HT1080 (cell line): ENCODE measurements at regions not wholly inside any gene's neighbourhood (a gene's known extent, or its start where the extent isn't known, plus 50 kb on each side); places are given as distances from the start of the nearest gene placed in this dataset.
"Not testable (repeated sequence)": the region's sequence is repeated elsewhere in the genome, so short reads cannot be mapped to it uniquely, and the experiment has no call there.

Source experiments
- DNase-seq: peaks from one replicate; pipeline ENCODE4 v3.0.0-alpha.2; 2015; ENCODE audit warnings: low read depth

GRCh38 chr6:15956205-15957106, 172.4 kb upstream of the MYLIP start:
- DNase-seq: peak; percentile 20

- DNase-seq: no peak
These were observed 173.4 kb upstream of the MYLIP start for GRCh38 chr6:15955484-15955883.

- DNase-seq: peak; percentile 4
These were observed 175.6 kb upstream of the MYLIP start for GRCh38 chr6:15953152-15953880.

GRCh38 chr6:15952231-15953151, 176.4 kb upstream of the MYLIP start:
- DNase-seq: no peak

GRCh38 chr6:15950962-15951569, 177.8 kb upstream of the MYLIP start:
- no peak for DNase-seq

GRCh38 chr6:15949982-15950381, 178.9 kb upstream of the MYLIP start:
- DNase-seq: no peak

GRCh38 chr6:15948930-15949900, 179.7 kb upstream of the MYLIP start:
- DNase-seq: peak; percentile 74

GRCh38 chr6:15947923-15948322, 181.0 kb upstream of the MYLIP start:
- DNase-seq: no peak

GRCh38 chr6:15947436-15947835, 181.4 kb upstream of the MYLIP start:
- DNase-seq: no peak

GRCh38 chr6:15946701-15947385, 182.0 kb upstream of the MYLIP start:
- DNase-seq: no peak

- DNase-seq: peak; percentile 78
These were observed 183.2 kb upstream of the MYLIP start for GRCh38 chr6:15945593-15946159.

- DNase-seq: no peak
These were observed 185.5 kb upstream of the MYLIP start for GRCh38 chr6:15943423-15943822.

GRCh38 chr6:15941168-15941567, 187.7 kb upstream of the MYLIP start:
- no peak for DNase-seq

GRCh38 chr6:15938107-15938506, 190.8 kb upstream of the MYLIP start:
- peak; percentile 14 for DNase-seq

- DNase-seq: no peak
These were observed 191.3 kb upstream of the MYLIP start for GRCh38 chr6:15937602-15938001.

GRCh38 chr6:15936503-15936902, 192.4 kb upstream of the MYLIP start:
- no peak for DNase-seq

- DNase-seq: no peak
These were observed 193.2 kb upstream of the MYLIP start for GRCh38 chr6:15935661-15936060.

- not testable (repeated sequence) for DNase-seq
These were observed 197.2 kb upstream of the MYLIP start for GRCh38 chr6:15931697-15932096.

- no peak for DNase-seq
These were observed 198.7 kb upstream of the MYLIP start for GRCh38 chr6:15930207-15930606.
